Smooth muscle cell (in vitro differentiated cells): ENCODE measurements at regions not wholly inside any gene's neighbourhood (a gene's known extent, or its start where the extent isn't known, plus 50 kb on each side); places are given as distances from the start of the nearest gene placed in this dataset.

Source experiments
- DNase-seq: peaks from one replicate; lab custom pipeline; 2025; ENCODE audit not compliant: unreplicated experiment; lab: John Stamatoyannopoulos, UW
- H2AFZ ChIP-seq: fragments of 200-600 bp; sonication (generic); 2 replicates; pipeline ENCODE4 v1.6.0; 2016; ENCODE audit warnings: antibody characterized with exemption, low read depth, mild to moderate bottlenecking
- H3F3A ChIP-seq: fragments of 200-600 bp; sonication (generic); 2 replicates; pipeline ENCODE4 v1.6.0; 2017; ENCODE audit warnings: antibody characterized with exemption, low read depth
- H3K27ac ChIP-seq: fragments of 200-600 bp; sonication (generic); 2 replicates; pipeline ENCODE4 v1.5.1; 2016; ENCODE audit warnings: low read depth, mild to moderate bottlenecking
- H3K27me3 ChIP-seq: fragments of 200-600 bp; sonication (generic); 2 replicates; pipeline ENCODE4 v1.6.1; 2016; ENCODE audit warnings: low read depth, mild to moderate bottlenecking
- H3K36me3 ChIP-seq: fragments of 200-600 bp; sonication (generic); 2 replicates; pipeline ENCODE4 v1.5.1; 2016; ENCODE audit warnings: low read depth
- H3K4me1 ChIP-seq: fragments of 200-600 bp; sonication (generic); 2 replicates; pipeline ENCODE4 v1.5.1; 2016; ENCODE audit warnings: low read depth
- H3K4me2 ChIP-seq: fragments of 200-600 bp; sonication (generic); 2 replicates; pipeline ENCODE4 v1.6.0; 2016; ENCODE audit warnings: mild to moderate bottlenecking
- H3K4me3 ChIP-seq: fragments of 200-600 bp; sonication (generic); 2 replicates; pipeline ENCODE4 v1.5.1; 2016; ENCODE audit warnings: mild to moderate bottlenecking
- H3K79me2 ChIP-seq: fragments of 200-600 bp; sonication (generic); 2 replicates; pipeline ENCODE4 v1.6.0; 2016; ENCODE audit warnings: low read depth, mild to moderate bottlenecking
- H3K9ac ChIP-seq: fragments of 200-600 bp; sonication (generic); 2 replicates; pipeline ENCODE4 v1.6.0; 2016; ENCODE audit warnings: low read depth
- H3K9me3 ChIP-seq: fragments of 200-600 bp; sonication (generic); replicated peaks from 2 replicates; pipeline ENCODE4 v1.5.1; 2016; ENCODE audit warnings: low read depth
- H4K20me1 ChIP-seq: fragments of 200-600 bp; sonication (generic); 2 replicates; pipeline ENCODE4 v1.6.0; 2016; ENCODE audit warnings: low read depth
- WGBS: methylation state at CpG from one replicate; pipeline ENCODE4 v1.1.7; 2016; ENCODE audit warnings: low lambda C conversion rate; 5-methylcytosine and 5-hydroxymethylcytosine counted together
- TF ChIP-seq, protein P1 (sequence below): fragments of 200-600 bp; sonication (generic); IDR thresholded peaks from 2 replicates; pipeline ENCODE4 v1.5.1; 2017; ENCODE audit warnings: borderline replicate concordance, mild to moderate bottlenecking, antibody characterized with exemption; ENCODE audit not compliant: insufficient read depth, poor library complexity, severe bottlenecking

DNA sequence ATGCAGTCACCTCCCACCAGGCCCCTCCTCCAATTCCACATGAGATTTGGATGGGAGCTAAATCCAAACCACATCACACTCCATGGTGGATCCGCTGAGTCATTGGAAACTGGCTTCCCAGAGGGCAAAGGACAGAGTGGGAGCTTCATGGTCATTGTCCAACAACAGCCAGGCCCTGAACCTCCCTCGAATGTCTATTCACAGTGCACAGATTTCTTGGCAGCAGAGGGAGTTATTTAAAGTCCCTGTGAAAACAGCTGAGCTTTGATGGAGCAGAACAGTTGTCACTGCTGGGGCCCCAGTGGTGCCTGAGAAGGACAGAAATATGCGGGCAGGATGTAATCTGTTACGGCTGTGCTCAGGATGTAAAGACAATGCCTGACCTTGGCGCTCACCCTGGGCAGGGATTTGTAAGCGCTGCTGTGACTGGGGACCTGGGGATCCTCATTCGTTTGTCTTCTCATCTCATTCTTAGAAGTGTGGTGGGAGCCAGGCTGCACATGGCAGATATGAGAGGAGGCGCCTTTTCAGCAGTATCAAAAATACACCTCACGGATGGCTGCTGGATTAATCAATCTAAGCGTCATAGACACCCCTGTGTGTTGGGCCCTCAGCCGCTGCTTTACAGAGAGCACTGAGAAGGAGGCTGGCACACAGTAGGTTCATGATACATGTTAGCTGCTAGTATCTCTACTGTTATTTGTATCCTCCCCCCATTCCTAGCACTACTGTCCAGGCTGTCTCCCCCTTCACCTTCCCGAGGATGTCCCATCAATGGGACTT lies 439.4 kb downstream of the PTPRU start:
- no peak overlapping the region for H3K4me3 ChIP-seq
- no peak overlapping the region for H3K9ac ChIP-seq
- no peak for DNase-seq
- TF ChIP-seq, protein P1, sequence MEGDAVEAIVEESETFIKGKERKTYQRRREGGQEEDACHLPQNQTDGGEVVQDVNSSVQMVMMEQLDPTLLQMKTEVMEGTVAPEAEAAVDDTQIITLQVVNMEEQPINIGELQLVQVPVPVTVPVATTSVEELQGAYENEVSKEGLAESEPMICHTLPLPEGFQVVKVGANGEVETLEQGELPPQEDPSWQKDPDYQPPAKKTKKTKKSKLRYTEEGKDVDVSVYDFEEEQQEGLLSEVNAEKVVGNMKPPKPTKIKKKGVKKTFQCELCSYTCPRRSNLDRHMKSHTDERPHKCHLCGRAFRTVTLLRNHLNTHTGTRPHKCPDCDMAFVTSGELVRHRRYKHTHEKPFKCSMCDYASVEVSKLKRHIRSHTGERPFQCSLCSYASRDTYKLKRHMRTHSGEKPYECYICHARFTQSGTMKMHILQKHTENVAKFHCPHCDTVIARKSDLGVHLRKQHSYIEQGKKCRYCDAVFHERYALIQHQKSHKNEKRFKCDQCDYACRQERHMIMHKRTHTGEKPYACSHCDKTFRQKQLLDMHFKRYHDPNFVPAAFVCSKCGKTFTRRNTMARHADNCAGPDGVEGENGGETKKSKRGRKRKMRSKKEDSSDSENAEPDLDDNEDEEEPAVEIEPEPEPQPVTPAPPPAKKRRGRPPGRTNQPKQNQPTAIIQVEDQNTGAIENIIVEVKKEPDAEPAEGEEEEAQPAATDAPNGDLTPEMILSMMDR, result no peak
- no peaks in the 10 kb centered on the region for H3F3A ChIP-seq
- H3K27ac ChIP-seq, result no peak overlapping the region
- no peaks in the 10 kb centered on the region for H3K36me3 ChIP-seq
- H3K79me2 ChIP-seq, result no peaks in the 10 kb centered on the region
- H4K20me1 ChIP-seq, result no peaks in the 10 kb centered on the region
- H3K27me3 ChIP-seq, result no peaks in the 10 kb centered on the region
- H3K9me3 ChIP-seq, result no peaks in the 10 kb centered on the region
- H3K4me1 ChIP-seq, result peaks cover 4% of the 10 kb centered on the region
- H3K4me2 ChIP-seq, result no peak overlapping the region
- 78% methylated on average over 12 of the region's 12 CpGs for WGBS
- H2AFZ ChIP-seq, result no peak overlapping the region

DNA sequence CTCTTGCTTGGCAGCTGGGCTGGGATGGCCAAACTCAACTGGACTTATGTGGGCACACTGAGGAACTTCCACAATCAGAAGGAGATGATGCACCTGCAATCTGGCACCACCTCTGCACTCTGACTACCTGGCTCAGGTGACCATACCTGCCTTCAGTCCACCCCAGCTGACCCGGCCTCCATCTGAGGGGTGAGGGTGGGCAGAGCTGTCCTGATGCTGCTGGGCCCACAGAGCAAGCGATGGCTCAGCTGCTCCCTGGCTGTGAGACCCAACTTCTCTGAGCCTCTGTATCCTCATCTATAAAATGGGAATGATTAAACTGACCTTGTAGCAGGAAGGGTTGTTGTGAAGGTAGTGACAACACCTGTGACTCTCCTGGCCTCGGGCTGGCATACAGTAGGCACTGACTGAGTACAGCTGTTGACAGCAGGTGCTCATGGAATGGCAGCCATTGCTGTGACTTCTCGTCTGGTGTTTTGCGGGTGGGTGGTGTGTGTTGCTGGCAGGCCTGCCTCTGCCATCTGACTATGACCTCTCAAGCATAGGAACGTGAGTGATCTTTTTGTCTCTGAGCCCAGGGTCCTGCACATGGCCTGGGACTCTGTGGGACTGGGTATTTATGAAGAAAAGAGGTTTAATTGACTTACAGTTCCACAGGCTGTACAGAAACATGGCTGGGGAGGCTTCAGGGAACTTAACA lies 438.5 kb downstream of the PTPRU start:
- Histone ChIP-seq H3F3A (no peaks in the 10 kb centered on the region), H3K4me3 (no peak overlapping the region), H2AFZ (no peak overlapping the region), H3K27me3 (no peaks in the 10 kb centered on the region), H3K4me1 (peaks cover 4% of the 10 kb centered on the region), H3K27ac (no peak overlapping the region), H4K20me1 (no peaks in the 10 kb centered on the region), H3K9me3 (no peaks in the 10 kb centered on the region), H3K4me2 (no peak overlapping the region), H3K36me3 (no peaks in the 10 kb centered on the region), H3K9ac (no peak overlapping the region), H3K79me2 (no peaks in the 10 kb centered on the region)
- TF ChIP-seq, protein P1, result no peak
- 94% methylated on average over 6 of the region's 6 CpGs for WGBS
- no peak for DNase-seq

DNA sequence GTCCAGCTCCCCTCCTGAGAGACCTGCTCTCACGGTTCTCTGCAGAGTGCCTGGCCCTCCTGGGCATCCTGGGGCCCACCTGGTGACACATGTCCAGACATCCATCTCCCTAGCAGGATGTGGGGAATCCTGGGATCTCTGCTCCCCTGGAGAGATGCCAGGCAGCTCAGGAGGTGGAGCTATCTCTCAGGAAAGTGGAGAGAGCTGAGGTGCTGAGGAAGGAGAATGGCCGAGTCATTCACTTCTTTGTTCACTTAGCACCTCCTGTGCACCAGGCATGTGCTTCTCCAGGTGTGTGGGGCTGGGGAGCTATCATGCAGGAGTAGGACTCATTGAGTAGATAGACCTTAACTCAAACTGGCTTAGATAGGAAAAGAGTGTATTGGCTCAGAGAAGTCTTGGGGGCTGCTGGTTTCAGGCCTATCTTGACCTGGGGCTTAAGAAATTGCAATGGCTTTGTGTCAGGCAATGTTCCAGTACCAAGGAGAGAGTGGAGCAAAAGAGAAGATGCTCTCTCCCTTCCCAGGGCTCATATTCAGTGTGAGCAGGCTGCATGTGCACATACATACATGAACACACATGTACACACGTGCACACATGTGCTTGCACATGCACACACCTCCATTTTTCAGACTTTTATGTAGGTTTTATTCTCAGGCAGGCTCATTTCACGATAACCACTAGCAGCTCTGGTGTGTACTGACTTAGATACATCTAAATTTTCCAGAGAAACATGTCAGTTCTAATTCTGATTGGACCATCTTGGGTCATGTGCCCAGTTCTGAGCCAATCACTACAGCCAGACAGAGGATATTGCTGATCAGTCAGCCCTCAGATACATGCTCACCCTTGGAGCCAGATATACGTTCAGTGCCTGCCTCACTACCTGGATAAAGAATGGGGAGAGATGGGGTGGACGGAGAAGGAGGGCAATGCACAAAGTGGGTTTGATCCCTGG lies 437.6 kb downstream of the PTPRU start:
- Histone ChIP-seq H3K79me2 (no peaks in the 10 kb centered on the region), H3K27me3 (peaks cover 2% of the 10 kb centered on the region), H3K4me1 (peaks cover 4% of the 10 kb centered on the region), H3K27ac (no peak overlapping the region), H3K4me2 (no peak overlapping the region), H3K9ac (no peak overlapping the region), H3K4me3 (no peak overlapping the region), H4K20me1 (no peaks in the 10 kb centered on the region), H3K36me3 (no peaks in the 10 kb centered on the region), H3F3A (no peaks in the 10 kb centered on the region), H2AFZ (no peak overlapping the region), H3K9me3 (no peaks in the 10 kb centered on the region)
- no peak for DNase-seq
- TF ChIP-seq, protein P1, result no peak
- WGBS, result 78% methylated on average over 6 of the region's 6 CpGs
